Upper lobe of left lung (tissue), 6 donors: ENCODE measurements at regions not wholly inside any gene's neighbourhood (a gene's known extent, or its start where the extent isn't known, plus 50 kb on each side); places are given as distances from the start of the nearest gene placed in this dataset.

ENCODE experiments used
- ATAC-seq, 2 donors: fragments of 200-7000 bp; cut with Tn5 transposase; one replicate each; pipeline ENCODE4 v1.9.1; 2022; ENCODE audit warnings: mild to moderate bottlenecking in 2 of 2, moderate library complexity in 2 of 2; ENCODE audit not compliant: low FRiP score in 2 of 2
- DNase-seq, 2 donors: peaks; one replicate each; pipeline ENCODE4 v3.0.0-alpha.2; 2019 to 2020
- H3K27ac ChIP-seq, 4 donors: fragments of 200-600 bp; sonication (generic); one replicate each; pipeline ENCODE4 v1.5.1; 2016 to 2019
- H3K27me3 ChIP-seq, 4 donors: fragments of 200-600 bp; sonication (generic); one replicate each; pipeline ENCODE4 v1.5.1; 2017 to 2019
- H3K36me3 ChIP-seq, 4 donors: fragments of 200-600 bp; sonication (generic); one replicate each; pipeline ENCODE4 v1.5.1; 2016 to 2019
- H3K4me1 ChIP-seq, 4 donors: fragments of 200-600 bp; sonication (generic); one replicate each; pipeline ENCODE4 v1.5.1; 2018 to 2019
- H3K4me3 ChIP-seq, 4 donors: fragments of 200-600 bp; sonication (generic); one replicate each; pipeline ENCODE4 v1.5.1; 2017 to 2019; ENCODE audit warnings: mild to moderate bottlenecking in 2 of 4, moderate library complexity in 1 of 4
- H3K9me3 ChIP-seq, 4 donors: fragments of 200-600 bp; sonication (generic); one replicate each; pipeline ENCODE4 v1.5.1; 2018 to 2019
- CTCF ChIP-seq, 6 experiments: fragments of 450-650 bp in 4 of 6; fragments of 200-600 bp in 2 of 6; sonication (generic) in 2 of 6; IDR thresholded peaks; one replicate each; pipeline ENCODE4 v1.5.1; 2016 to 2019; ENCODE audit warnings: antibody characterized with exemption in 6 of 6
- EP300 ChIP-seq, 4 donors: sonication (generic); formaldehyde crosslinking; IDR thresholded peaks; one replicate each; pipeline ENCODE4 v1.5.1; 2017; ENCODE audit warnings: antibody characterized with exemption in 4 of 4, control low read depth in 2 of 4
- POLR2A ChIP-seq, 4 donors: fragments of 450-650 bp; IDR thresholded peaks; one replicate each; pipeline ENCODE4 v1.5.1; 2016 to 2017; ENCODE audit warnings: antibody characterized with exemption in 4 of 4, mild to moderate bottlenecking in 2 of 4
- POLR2AphosphoS5 ChIP-seq, 2 donors: sonication (generic); formaldehyde crosslinking; IDR thresholded peaks; one replicate each; pipeline ENCODE4 v1.5.1; 2017; ENCODE audit warnings: antibody characterized with exemption in 2 of 2
- WGBS, 2 donors: methylation state at CpG; one replicate each; pipeline ENCODE4 v1.1.5; 2017 to 2018; 5-methylcytosine and 5-hydroxymethylcytosine counted together
- donor health status: DM: no; HTN: no; CAD: no; lungs with moderate emphysema.
- donor health status: DM: no; HTN: yes; CAD: no; lungs with severe emphysema.

- DNase-seq, result no peak
- no peaks in the 10 kb centered on the region for H3K4me1 ChIP-seq
- no peak overlapping the region for H3K27ac ChIP-seq
- ATAC-seq, result no peak
- WGBS, 2 donors, result 58 to 75% methylated on average over 3 of the region's 3 CpGs
- no peak overlapping the region for H3K4me3 ChIP-seq
- no peak for TF ChIP-seq POLR2A (IDR thresholded peaks at IDR 0.05)
- TF ChIP-seq POLR2AphosphoS5 (IDR thresholded peaks at IDR 0.05), result no peak
- TF ChIP-seq CTCF (IDR thresholded peaks at IDR 0.05), result no peak
- TF ChIP-seq EP300 (IDR thresholded peaks at IDR 0.05), result no peak
- H3K27me3 ChIP-seq, result no peaks in the 10 kb centered on the region
- H3K36me3 ChIP-seq, result no peaks in the 10 kb centered on the region
- H3K9me3 ChIP-seq, result no peaks in the 10 kb centered on the region
These were observed 149.2 kb upstream of the PLXNA2 start for GRCh38 chr1:208393416-208393815.

GRCh38 chr1:208393826-208394225 is 149.6 kb upstream of the PLXNA2 start:
- Histone ChIP-seq H3K9me3 (no peaks in the 10 kb centered on the region), H3K27ac (no peak overlapping the region), H3K4me3 (no peak overlapping the region), H3K36me3 (no peaks in the 10 kb centered on the region), H3K4me1 (no peaks in the 10 kb centered on the region), H3K27me3 (no peaks in the 10 kb centered on the region)
- ATAC-seq (no peak), DNase-seq (no peak)
- TF ChIP-seq CTCF (IDR thresholded peaks at IDR 0.05) (no peak), EP300 (IDR thresholded peaks at IDR 0.05) (no peak), POLR2A (IDR thresholded peaks at IDR 0.05) (no peak), POLR2AphosphoS5 (IDR thresholded peaks at IDR 0.05) (no peak)
- 83 to 85% methylated on average over 1 of the region's 1 CpG for WGBS, 2 donors

GRCh38 chr1:208397286-208397685 is 153.1 kb upstream of the PLXNA2 start:
- H3K36me3 ChIP-seq, result no peaks in the 10 kb centered on the region
- H3K4me1 ChIP-seq, result no peaks in the 10 kb centered on the region
- H3K4me3 ChIP-seq, result no peak overlapping the region
- WGBS, 2 donors, result 69 to 71% methylated on average over 5 of the region's 5 CpGs
- H3K27ac ChIP-seq, result no peak overlapping the region
- no peaks in the 10 kb centered on the region for H3K9me3 ChIP-seq
- TF ChIP-seq CTCF (IDR thresholded peaks at IDR 0.05) (no peak), POLR2A (IDR thresholded peaks at IDR 0.05) (no peak), POLR2AphosphoS5 (IDR thresholded peaks at IDR 0.05) (no peak), EP300 (IDR thresholded peaks at IDR 0.05) (no peak)
- DNase-seq (no peak), ATAC-seq (no peak)
- no peaks in the 10 kb centered on the region for H3K27me3 ChIP-seq

GRCh38 chr1:208405014-208405413 is 160.8 kb upstream of the PLXNA2 start:
- Histone ChIP-seq H3K27ac (no peak overlapping the region), H3K27me3 (no peaks in the 10 kb centered on the region), H3K4me1 (no peaks in the 10 kb centered on the region), H3K9me3 (no peaks in the 10 kb centered on the region), H3K36me3 (no peaks in the 10 kb centered on the region), H3K4me3 (no peak overlapping the region)
- no peak for ATAC-seq
- DNase-seq, result no peak
- TF ChIP-seq POLR2AphosphoS5 (IDR thresholded peaks at IDR 0.05), result no peak
- 83 to 98% methylated on average over 2 of the region's 2 CpGs for WGBS, 2 donors

GRCh38 chr1:208409176-208409575 is 165.0 kb upstream of the PLXNA2 start:
- 60 to 64% methylated on average over 3 of the region's 3 CpGs for WGBS, 2 donors
- no peak for ATAC-seq
- Histone ChIP-seq H3K27ac (no peak overlapping the region), H3K4me3 (no peak overlapping the region), H3K36me3 (no peaks in the 10 kb centered on the region), H3K4me1 (no peaks in the 10 kb centered on the region), H3K27me3 (no peaks in the 10 kb centered on the region), H3K9me3 (no peaks in the 10 kb centered on the region)
- DNase-seq, result no peak
- TF ChIP-seq CTCF (IDR thresholded peaks at IDR 0.05) (no peak), EP300 (IDR thresholded peaks at IDR 0.05) (no peak), POLR2A (IDR thresholded peaks at IDR 0.05) (no peak), POLR2AphosphoS5 (IDR thresholded peaks at IDR 0.05) (no peak)
